ENCODE measurements at regions not wholly inside any gene's neighbourhood (a gene's known extent, or its start where the extent isn't known, plus 50 kb on each side); places are given as distances from the start of the nearest gene placed in this dataset.

DNA sequence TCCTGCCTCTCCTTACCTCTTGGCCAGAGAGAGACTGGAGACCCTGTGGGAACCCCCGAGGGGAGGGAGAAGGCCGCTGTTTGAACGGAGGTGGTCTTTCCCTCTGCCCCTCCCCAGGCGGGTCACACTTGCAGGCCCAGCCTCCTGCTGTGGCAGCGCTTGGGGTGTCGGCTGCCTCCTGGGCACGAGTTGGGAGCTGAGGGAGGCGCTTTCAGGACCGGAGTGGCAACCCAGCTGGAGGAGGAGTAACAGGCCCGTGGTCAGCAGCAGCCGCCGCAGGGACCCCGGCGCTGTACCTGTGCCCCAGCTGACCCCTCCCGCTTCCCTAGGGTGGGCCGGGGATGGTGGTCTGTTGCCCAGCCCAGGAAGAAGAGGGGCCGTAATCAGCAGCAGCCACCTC lies 278.3 kb downstream of the SEC14L1 start:
- no peak for DNase-seq (ENCODE audit: low read depth in 2 of 2)

DNA sequence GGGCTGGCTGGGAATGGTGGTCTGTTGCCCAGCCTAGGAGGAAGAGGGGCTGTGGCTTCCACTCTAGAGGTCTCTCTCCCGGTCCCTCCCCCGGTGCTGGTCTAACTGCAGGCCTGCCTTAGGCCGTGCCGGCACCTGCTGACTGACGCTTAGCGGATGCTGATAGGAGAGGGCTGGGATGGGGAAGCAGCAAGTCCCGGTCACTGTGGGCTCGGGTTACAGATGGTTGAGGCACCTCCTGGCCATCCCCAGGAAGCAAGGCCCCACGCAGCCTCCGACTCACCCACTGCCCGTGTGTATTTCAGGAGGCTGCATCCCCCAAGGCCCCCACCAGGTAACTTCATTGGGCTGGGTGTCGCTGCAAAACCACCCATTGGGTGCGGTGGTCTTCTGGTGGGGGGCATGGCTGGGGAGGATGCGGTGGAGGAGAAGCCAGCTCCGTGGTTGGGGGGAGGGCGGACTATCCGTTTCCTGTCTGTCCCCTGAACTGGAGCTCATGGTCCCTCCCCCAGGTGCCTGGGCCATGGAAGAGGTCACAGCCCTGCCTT lies 278.9 kb downstream of the SEC14L1 start:
- no peak for DNase-seq (ENCODE audit: low read depth in 2 of 2)

DNA sequence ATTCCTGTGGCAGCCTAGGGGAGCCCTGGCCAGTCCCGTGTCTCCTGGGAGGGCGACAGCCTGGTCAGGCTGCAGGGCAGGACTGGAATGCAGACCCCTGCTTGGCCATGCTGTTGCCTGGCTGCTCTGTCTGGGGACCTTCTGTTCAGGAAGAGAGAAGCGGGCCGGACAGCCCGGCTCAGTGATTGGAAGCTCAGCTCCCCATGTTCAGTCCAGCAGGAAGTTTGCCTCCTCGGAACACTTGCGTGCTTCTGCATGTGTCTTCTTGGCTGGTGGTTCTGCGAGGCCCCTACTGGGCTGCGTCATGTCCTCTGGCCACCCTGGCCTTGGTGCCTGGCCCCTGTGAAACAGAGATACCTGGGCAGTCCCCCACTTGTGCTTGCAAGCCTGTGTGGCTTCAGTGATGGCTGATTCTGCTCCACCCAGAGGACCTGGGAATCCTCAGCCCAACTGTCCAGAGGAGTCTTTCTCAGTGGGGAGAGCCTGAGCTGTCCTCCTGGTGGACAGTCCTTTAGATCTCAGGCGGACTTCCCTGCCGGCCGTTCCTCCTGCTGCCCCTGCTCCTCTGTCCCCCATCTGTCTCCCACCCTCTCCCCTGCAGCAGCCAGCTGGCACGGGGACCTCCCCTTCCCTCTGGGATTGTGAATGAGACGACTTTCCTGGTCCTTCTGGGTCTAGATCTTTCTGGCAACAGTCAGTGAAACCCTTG lies 279.5 kb downstream of the SEC14L1 start:
- DNase-seq (ENCODE audit: low read depth in 2 of 2): no peak

DNA sequence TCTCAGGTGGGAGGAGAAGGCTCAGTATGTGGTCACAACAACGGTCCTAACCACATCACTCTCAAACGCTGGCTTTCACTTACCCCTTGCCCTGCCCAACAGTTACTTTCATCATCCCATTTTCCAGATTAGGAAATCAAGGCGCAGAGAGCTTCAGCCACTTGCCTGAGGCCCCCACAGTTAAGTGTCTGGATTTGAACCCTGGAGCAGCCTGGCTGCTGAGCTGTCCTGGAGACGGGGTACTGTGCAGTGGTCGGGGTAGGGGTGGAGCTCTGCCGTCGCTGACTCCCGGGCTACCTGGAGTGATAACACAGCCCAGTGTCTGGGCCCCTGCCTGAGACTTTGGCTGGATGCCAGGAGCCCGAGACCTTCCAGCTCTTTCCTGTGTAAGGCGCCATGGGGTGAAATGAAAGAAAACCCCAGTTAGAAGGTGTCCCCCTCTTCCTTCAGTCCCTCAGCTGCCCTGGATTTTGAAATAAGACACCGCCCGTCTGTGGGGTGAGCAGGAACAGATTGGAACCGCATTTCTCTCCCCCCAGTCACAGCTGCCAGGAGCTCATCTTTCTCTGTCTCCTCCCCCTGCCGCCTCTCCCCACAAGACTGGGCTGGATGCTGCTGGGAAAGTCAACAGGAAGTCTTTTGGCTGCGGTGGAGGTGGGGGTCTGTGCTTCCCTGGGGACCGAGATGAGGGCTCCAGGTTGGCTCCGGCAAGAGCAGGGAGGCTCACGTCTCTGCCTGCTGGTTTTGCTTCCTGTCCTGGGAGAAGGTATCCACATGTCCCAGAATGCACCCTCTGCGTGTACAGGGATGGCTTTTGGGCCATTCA lies 280.2 kb downstream of the SEC14L1 start:
- DNase-seq (ENCODE audit: low read depth in 2 of 2): no peak

DNA sequence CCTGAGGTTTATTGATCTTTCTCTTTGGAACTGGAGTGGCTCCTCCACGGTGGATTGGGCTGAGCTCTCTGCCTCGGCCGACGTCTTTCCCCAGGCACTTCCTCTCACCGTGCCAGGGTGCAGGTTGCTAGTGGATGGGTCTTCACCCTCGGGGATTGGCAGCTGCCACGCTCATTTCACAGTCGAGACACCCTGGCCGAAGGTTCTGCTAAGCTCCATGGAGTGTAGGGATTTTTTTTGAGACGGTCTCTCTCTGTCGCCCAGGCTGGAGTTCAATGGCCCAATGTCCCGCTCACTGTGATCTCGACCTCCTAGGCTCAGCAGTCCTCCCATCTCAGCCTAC lies 280.8 kb downstream of the SEC14L1 start:
- DNase-seq (ENCODE audit: low read depth in 2 of 2): no peak

DNA sequence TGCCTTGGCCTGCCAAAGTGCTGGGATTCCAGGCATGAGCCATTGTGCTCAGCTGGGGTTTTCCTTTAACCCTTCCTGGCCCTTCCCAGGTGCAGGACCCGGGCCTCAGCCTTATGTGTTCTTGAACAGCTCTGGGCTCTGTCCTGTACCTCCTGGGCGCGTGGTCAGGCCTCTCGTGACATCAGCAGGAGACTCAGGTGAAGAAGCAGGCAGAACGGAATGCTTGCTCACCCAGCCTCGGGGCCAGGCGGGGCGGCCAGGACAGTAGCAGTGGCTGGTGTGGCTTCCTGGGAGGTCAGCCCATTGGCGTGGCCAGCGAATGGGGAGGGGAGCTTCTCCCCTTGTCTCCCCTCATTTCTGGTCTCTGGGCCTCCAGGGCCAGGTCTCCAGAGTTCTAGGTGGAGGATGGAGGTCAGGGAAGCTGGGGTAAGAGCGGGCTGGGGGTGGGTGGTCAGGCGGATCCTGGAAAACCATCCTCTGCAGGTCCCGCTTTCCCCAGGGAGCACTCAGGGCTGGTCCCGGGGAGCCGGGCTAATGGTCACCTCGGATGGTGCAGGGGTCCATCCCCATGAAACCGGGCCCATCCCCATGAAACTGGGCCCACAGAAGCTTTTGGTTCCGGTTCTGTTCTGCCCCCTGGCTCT lies 281.5 kb downstream of the SEC14L1 start:
- DNase-seq (ENCODE audit: low read depth in 2 of 2): no peak

DNA sequence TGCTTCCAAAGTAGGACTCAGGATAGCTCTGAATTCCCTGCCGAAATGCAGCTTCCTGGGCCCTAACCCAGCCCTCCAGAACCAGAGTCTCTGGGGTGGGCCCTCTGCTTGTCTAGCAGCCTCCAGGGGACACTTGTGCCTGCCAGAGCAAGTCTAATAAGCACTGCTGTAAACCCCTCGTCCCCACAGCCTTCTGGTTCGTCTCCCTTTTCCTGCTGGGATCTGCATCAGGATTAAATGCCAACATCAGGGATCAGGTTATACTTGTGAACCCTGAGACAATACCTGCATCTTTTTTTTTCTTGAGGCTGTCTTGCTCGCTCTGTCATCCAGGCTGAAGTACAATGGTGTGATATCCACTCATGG lies 282.0 kb downstream of the SEC14L1 start:
- DNase-seq (ENCODE audit: low read depth in 2 of 2): no peak

DNA sequence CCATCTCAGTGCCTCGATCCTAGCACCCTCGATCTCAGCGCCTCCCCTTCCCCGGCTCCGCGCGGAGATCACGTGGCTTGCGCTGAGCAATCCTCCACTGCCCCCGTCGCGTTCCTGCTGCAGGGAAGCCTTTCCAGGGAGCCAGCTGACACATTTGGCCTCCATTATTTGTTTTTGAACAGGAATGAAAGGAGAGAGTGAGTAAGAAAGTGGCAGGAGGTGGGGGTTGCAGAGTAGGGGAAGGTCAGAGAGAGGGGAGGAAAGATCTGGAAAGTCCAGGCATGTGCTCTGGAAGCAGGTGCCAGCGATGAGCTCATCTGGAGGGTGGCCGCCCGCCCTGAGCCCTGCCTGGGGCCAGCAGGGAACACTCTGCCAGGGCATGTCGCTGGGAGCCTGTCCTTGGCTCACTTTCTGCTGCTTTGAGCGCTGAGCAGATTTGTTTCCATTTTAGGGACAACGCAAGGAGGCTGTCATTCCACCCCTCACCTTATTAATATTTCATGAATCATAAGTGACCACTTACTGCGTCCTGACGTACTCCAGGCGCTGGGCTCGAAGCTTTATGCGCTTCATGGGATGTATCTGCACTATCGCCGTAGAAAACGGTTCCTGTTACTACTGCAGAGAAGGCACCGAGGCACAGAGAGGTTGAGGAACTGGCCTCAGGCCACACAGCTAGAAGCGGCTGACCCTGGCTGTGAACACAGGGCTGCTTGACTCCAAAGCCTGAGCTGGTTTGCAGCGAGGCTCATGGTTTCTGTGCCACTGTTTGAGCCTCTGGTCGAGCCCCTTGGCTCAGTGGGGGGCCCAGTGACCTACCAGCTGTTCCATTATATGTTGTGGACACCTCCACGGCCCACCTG lies 283.1 kb downstream of the SEC14L1 start:
- DNase-seq (ENCODE audit: low read depth in 2 of 2): no peak

DNA sequence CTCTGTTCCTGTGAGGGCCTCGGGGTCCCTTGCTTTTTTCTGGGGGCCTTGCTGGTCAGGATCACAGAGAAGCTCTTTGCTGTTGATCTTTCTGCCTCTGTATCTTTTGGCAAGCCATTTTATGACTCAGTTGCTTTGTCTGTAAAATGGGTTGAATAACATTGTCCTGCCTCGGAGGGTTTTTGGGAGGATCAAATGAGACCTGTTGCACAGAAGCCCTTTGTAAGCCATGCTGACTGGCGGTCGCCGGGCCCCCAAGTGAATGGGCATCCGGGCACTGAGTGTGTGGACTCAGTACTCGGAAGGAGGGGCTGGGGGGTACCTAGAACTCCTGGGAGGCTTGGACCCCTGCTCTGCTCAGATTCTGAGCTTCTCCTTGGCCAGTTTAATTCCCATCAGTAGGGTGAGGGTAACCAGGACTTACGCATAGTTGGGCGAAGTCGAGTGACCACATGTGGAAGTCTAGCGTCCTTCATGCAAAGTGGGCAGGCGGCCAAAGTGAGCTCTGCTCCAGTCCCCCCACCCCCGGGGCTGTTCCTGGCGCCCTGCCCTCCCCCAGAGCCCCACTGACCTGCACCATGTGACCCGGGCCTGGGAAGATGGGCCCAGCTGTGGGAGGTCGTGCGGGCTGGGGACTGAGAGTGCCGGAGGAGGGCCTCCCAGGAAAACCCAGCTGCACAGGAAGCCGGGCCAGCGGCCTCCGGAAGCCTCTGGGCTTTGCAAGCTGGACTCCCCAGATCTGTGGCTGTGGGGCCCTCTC lies 284.0 kb downstream of the SEC14L1 start:
- DNase-seq (ENCODE audit: low read depth in 2 of 2): no peak

DNA sequence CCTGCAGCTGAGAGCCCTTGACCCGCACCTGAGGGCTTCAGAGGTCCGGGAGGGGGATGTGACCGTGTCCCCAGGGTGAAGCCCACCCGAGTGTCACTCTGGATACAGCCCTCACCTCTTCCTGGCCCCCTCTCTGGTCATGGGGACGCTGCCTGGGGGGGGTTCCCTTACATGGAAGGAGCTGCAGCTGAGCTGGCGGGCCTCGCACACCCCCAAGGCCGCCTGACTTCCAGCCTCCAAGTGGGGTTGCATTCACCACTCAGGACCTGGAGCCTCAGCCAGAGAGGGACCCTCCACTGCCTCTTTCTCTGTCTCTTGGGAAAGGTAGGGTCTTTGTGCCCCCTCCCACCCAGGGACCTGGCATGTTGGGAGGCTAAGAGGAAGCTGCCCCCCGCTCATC lies 284.6 kb downstream of the SEC14L1 start:
- DNase-seq (ENCODE audit: low read depth in 2 of 2): no peak

DNA sequence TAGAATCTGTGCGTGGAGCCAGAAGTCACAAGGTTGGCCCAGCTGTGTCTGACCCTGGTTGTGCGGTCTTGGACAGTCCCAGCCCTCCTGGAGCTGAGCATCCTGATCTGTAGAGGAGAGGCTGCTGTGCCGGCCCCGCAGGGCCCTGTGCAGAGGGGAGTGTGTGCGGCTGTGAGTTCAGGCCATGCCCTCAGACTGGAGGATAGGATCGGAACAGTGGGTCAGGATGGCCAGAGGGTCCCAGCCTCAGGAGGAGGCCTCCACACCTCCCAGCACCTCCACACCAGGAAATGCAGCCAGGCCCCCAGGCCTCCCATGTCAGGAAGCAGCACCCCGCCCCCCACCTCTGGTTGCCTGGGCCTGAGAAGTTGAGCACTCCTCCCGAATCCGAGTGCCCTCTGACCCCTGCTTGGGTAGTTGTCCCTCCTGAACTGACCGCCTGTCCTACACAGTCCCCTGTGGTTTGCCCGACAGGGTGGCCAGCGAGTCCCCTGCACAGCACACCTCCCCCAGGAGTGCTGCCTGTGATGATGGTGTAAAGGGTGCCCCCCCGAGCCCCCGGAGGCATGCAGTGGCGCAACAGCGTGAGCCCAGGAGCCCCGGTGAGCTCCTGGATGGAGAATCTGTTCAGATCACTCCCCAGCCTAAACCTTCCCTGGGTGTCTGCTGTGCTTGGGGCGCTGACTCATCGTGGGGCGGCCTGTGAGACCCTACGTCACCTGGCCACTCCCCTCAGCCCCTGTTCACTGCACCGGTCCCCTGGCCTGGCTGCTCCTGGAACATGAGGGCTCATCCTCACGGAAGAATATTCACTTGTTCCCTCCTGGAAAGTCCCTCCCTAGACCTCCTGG lies 285.2 kb downstream of the SEC14L1 start:
- DNase-seq (ENCODE audit: low read depth in 2 of 2): peak in 1 of 2 donors; percentile 68

DNA sequence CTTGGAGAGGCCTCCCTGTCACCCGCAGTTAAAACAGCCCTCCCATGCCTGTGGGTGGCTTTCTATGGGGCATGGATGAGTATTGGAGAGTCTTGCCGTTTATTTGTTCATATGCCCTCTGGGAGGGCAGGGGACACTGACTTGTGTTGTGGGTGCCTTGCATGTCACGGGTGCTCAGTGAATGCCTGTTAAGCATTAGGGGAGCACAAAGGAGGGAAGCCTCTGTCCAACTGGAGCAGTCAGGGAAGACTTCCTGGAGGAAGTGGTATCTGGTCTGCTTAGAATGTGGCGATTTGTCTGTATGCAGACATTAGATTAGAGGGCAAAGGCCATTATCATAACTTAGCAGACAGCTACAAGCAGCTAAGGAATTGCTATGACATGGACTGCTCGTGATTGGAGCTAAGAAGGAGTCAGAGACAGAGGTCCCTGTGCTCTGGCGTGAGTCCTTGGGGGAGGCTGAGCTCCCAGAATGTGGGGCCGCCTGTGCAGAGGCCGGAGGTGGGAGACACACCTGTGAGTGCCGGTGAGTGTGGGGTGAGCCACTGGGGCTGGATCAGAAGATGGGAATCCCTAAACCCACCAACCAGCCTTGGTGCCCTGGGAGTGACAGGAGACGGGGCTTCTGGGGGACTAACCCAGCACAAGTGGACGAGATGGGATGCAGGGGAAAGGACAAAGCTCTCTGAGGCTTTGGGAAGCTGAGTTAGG lies 286.1 kb downstream of the SEC14L1 start:
- no peak for DNase-seq (ENCODE audit: low read depth in 2 of 2)

DNA sequence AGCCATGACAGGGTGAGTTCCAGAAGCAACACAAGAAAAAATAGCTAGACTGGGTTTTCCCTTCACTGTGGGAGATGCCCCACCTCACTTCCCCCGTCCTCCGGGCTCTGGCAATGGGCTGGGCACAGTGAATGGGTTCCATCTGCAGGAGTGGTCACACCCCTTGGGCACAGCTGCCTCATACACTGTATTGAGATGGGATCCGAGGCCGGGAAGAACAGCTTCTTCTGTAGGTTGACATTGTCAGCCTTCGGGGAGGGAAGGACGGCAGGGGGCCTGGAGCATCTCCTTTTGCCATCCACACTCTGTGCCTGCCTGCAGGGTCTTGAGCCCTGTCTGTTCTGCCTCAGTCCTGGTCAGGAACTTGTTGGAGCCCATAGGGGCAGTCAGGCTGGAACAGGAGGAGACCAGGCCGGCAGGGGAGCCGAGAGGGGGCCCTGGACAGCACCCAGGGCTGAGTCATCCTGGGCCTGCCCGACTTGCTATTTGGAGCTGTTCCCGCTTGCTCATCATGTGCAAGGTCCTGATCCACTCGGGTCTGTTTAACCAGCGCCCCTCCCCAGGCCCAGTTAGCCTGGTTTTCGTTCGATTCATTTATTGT lies 286.7 kb downstream of the SEC14L1 start:
- no peak for DNase-seq (ENCODE audit: low read depth in 2 of 2)

DNA sequence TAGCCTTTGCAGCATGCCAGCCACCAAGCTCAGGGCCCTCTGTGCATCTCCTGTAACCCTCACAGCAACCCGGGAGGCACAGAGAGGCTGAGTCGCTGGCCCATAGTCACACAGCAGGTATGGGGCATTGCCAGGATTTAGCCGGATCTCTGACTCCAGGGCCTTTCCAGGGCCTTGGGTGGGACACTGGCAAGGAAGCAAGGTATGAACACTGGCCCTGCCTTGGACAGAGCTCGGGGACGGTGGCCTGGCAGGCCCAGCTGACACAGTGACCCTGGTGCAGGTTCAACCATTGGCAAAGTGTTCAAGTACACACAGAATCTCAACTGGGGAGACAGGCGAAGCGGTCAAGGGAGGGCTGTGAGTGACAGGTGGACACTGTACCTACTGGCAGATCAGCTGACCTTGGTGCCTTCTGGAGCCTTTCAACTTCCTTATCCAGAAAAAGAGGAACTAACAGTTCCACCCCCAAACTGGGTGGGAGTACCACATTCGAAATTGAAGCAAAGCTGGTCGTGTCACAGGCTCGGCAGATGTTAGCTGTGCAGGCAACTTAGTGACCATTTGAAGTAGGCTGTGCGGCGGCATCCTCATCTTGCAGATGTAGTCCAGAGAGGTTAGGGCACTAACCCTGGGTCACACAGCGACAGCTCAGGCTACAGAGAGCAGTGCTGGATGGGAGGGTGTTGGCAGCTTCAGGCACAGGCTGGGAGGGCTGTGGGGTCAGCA lies 287.4 kb downstream of the SEC14L1 start:
- no peak for DNase-seq (ENCODE audit: low read depth in 2 of 2)

DNA sequence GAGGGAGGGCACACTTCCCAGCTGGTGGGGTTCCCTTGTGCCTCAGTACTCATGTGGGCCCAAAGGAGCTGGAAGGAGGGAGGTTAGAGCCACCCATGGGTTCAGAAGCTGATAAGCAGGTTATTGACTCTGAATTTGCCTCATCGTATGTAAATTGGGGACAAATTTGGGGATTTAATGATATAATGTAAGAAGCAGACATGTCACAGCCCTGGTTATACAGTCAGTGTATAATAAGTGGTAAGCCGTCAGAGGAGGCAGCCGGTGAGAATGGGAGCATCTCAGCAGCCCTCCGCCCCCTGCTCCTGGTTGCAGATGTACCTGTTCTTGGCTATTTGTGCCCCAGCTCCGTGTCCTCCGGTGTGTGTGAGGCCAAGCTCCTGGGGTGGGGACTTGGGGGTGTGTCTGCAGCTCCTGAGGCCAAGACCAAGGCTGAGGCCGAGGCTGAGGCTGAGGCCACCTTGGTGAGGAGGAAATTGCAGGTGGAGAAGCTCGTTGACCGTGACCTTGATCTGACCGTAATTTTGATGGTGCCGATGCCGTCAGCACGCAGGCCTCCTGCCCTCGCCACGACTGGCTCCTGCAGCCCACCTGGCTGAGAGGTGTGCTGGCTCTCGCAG lies 288.1 kb downstream of the SEC14L1 start:
- DNase-seq (ENCODE audit: low read depth in 2 of 2): no peak

DNA sequence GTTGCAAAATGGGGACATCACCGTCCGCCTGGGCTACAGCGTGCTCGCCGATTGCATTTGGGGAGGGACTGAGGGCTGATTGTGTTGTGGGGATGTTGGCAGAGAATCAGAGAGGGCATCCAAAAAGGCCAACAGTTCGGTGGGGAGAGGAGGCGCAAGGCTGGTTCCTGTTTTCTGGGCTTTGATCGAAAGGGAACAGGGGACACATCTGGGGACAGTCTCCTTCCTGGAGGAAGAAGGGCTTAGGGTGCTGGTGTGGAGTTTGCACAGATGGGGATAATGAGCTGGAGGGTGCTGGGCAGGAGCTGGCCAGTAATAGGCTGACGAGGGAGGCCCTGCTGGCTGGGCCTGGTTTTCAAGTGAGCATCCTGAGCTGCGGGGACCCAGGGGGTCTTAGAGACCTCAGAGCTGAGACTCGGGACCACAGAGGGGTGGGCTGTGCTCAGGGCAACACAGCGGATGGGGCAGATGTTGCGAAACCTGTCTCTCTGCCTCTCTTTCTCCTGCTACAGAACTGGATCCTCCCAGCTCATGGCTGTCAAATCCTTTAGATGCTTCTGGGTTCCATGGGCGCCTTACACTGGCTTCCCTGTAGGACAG lies 288.7 kb downstream of the SEC14L1 start:
- DNase-seq (ENCODE audit: low read depth in 2 of 2): no peak

DNA sequence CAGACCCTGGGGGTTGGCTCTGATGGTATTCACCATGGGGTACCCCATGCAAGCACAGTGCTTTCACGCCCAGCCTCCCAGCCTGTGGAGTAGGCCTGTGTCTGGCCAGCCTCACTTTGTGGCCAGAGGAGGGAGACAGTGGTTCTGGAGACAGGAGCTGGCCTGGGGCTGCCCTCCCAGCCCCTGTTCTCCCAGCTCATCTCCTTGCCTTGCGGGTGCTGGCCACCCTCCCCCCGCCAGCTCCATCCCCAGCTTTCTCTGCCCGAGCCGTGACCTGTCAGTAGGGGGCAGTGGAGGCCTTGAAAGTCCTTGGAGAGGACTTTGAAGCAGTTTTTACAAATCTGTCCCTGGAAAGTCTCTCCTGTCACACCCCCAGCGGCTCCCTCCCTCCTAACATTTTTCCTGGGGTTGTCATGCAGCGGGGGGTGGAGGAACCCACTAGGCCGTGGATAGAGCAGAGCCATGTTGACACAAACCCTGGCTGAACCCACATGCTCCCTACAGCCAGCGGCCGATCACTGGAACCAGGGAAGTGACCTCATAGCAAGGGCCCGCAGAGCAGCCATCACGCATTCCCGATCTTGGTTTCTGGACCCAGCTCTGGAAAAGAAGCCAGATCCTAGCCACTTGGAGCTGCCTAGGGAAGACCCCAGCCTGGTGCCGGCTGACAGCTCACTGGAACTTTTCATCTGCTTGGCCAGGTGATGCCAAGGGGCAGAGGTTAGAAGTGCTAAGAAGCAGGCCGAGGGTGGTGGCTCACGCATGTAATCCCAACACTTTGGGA lies 289.4 kb downstream of the SEC14L1 start:
- peak in 1 of 2 donors; percentile 82 for DNase-seq (ENCODE audit: low read depth in 2 of 2)
